SKM-1 treated with dmso at 0.1 percent for 144 hours (cell line): ENCODE measurements at regions not wholly inside any gene's neighbourhood (a gene's known extent, or its start where the extent isn't known, plus 50 kb on each side); places are given as distances from the start of the nearest gene placed in this dataset.
"Not testable (repeated sequence)": the region's sequence is repeated elsewhere in the genome, so short reads cannot be mapped to it uniquely, and the experiment has no call there.

Experiments used
- DNase-seq: peaks from one replicate; lab custom pipeline; 2025; ENCODE audit not compliant: unreplicated experiment; lab: John Stamatoyannopoulos, UW

GRCh38 chr7:22066522-22066921 is 120.8 kb upstream of the CDCA7L start:
- DNase-seq = no peak

DNA sequence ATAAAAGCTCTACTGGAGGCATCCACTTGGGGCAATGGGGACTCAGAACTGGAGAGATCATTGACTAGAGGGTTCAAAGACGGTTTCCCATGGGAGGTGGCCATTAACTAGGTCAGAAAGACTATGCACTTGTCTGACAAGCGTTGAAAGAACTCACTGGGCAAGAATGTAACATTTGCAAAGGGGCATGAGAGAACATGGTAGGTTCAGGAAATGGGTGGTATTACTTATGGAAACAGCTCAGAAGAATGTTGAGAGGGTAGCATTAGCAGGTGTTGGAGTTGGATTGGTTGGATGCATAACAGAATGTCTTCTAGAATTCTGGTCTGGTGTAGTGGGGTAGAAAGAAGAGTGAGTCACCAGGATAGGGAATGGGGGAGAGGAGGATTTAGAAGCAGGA is 119.1 kb upstream of the CDCA7L start:
- DNase-seq = no peak

GRCh38 chr7:22061775-22062174 is 116.1 kb upstream of the CDCA7L start:
- no peak for DNase-seq

DNA sequence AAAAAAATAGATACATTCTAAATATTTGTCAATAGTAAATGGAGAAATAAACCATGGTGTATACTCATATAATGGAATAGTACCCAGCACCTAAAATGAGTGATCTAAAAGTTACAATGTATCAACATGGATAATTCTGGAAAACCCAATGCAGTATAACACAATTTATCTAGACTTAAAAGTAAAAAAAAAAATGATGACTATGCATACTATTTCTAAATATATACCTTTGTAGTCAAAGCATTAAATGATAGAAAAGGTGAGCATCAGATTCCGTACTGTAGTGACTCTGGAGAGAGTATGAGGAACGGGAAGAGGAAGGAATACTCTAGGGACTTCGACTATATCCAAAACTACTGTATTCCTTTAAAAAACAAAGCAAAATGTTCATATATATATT is 115.2 kb upstream of the CDCA7L start:
- DNase-seq = no peak

GRCh38 chr7:22060197-22060596 is 114.5 kb upstream of the CDCA7L start:
- no peak for DNase-seq

DNA sequence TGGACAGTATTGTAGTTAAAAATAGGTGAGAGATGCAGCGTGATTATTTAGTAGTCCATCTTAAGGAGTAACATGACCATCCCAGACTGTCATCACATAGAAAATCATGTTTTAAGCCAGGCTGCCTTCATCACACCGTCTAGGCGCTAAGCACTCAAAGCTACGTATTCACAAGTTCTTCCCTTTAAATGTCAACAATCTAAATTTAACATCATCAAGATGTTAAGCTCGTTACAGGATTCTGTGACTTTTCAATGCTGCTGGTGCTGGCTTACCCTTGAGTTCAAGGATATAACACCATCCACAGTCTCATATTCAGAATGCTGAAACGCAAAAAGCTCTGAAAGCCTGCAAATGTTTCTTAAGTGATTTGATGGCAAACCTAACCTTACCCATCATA is 109.5 kb upstream of the CDCA7L start:
- DNase-seq = no peak

- DNase-seq = no peak
These were observed 107.1 kb upstream of the CDCA7L start for GRCh38 chr7:22052674-22053365.

DNA sequence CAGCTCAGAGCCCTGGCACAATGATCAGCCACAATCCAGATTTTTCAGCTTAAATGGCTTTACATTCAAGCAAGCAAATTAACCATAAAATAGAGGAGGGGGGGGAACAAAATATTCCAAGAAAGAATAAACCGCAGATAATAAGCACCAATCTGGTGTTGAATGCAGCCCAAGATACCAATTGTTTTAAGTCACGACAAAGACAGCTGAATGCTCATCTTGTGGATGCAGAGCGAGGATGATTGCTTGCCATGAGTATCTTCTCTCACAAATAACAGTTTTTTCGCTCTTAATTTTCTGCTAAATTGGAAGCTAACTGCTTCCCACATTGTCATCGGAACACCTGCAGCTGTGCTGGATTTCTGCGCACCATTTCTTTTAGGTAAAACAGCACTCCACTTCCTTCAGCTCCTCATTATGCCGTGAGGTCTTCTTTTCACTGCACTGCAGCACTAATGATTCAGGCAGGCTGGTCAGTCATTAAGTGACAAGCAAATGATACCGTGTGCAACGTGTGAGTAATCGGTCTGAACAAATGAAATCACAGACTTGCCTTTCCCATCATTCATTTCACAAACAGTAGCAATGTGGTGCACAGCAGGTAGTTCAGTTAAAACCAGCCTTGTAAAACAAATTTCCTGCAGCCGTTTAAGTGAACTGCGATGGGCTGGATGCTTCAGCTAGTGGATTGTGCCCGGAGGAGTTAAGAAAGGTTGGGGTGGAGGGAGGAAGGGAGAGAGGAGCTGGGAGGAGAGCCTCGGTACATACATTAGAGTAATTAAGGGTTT is 106.4 kb upstream of the CDCA7L start:
- DNase-seq = no peak

GRCh38 chr7:22049766-22050500 is 104.2 kb upstream of the CDCA7L start:
- no peak for DNase-seq

DNA sequence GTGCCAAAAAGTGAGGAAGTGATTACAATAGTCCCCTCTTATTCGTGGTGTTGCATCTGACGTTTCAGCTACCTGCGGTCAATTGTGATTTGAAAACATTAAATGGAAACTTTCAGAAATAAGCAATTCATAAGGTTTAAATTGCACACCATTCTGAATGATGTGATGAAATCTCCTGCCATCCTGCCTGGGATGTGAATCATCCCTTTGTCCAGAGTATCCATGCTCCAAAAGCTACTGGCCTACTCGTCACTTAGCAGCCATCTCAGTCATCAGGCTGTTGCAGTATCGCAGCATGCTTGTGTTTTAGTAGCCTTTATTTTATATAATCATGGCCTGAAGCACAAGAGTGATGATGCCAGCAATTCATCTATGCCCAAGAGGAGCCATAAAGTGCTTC is 97.7 kb upstream of the CDCA7L start:
- no peak for DNase-seq

DNA sequence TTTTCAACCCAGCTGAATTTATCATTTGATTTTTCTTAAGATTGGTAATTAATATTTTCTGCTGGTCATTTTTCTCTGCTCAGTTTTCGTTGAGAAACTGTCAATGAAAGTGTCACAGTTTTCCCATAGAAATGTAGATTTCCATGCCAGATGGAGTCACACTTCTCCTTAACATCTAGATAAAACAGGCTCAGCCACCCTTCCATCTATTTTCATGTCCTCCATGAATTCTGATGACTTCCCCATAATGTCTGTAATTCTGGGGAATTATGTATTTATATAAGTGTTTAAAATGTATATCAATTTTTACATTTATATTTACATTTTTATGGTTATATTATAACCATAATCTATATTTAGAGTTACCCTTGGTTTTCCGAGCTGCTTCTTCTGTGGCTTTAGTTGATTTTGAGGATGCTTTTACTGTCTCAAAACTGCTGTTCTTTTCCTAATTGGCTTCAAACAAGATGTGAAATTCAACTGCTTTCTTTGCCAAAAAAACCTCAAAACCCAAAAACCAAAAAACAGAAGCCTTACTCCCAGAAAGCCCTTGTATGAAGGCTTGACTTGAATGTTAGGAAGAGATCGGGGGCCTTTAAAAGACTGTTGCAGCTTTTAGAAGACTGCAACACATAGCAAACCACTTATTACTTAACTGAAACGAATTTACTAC is 95.4 kb upstream of the CDCA7L start:
- DNase-seq = no peak

DNA sequence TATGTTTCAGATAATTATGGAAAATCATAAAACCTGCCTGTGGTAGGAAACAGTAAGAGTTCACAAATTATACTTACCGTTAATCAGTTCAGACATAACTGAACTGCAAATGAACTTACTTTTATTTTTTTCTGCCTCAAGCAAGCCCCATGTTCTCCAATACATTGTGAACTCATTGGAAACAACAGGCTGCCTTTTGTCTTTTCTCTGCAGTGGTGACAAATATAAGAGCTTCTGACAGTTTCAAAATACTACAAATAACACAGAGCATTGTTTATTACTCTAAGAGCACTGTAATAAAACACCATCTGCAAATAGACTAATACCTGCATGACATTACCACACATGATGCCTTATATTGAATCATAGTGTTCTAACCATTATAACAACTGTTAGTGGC is 94.0 kb upstream of the CDCA7L start:
- no peak for DNase-seq

GRCh38 chr7:22032356-22032755 is 86.7 kb upstream of the CDCA7L start:
- DNase-seq = not testable (repeated sequence)

GRCh38 chr7:22028656-22029055 is 83.0 kb upstream of the CDCA7L start:
- DNase-seq = not testable (repeated sequence)

DNA sequence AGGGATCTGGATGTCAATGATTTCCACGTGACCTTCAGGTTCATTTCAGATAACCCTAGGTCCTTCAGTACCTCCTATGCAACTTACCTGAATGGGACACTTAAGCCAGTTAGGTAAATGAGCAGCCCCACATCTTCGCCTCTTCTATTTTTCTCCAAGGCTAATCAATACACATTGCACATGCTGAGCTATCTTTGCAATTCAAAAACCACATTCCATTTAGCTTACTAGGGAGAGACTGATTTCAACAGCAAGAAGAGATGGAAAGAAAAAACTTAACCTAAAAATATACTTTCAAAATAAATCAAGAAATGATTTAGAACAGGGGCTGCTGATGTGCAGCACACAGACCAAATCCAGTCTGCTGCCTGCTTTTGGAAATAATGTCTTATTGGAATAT is 81.8 kb upstream of the CDCA7L start:
- no peak for DNase-seq

GRCh38 chr7:22025983-22026382 is 80.3 kb upstream of the CDCA7L start:
- DNase-seq = no peak

GRCh38 chr7:22025075-22025474 is 79.4 kb upstream of the CDCA7L start:
- DNase-seq = no peak

DNA sequence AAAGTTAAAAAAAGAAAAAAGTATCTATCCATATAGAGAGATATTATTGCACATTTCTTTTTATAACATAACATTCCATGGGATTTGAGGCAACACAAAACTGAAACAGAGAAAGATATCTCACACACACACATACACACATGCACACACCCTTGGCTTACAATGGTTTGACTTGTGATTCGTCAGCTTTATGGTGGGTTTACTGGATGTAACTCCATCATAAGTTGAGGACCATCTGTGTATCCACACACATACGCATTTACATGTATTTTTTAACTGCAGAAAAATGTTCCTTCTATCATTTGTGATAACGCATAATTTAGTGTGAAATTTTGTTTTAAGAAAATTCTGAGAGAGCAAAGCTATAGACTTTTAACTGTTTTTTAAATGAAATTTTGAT is 74.2 kb upstream of the CDCA7L start:
- no peak for DNase-seq

- no peak for DNase-seq
These were observed 70.8 kb upstream of the CDCA7L start for GRCh38 chr7:22016507-22016906.

DNA sequence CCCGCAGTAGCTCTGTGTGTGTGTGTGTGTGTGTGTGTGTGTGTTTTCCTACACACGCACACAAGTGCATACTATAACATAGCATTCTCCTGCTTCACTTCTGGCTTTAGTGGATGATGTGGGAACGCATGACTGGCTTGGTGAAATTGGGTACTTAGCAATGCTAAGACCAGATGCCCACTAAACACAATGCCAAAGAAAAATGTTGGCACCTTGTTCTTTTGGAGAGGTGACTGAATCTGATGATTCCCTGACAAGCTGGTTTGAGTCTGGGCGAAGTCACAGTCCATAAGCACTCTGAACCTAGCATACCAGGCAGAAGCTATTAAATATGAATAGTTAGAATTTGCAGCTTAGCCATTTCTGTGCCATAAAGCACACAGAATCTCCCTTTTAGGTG is 68.0 kb upstream of the CDCA7L start:
- no peak for DNase-seq

GRCh38 chr7:22008683-22009082 is 63.0 kb upstream of the CDCA7L start:
- no peak for DNase-seq
